ENCODE measurements at regions not wholly inside any gene's neighbourhood (a gene's known extent, or its start where the extent isn't known, plus 50 kb on each side); places are given as distances from the start of the nearest gene placed in this dataset.

GRCh38 chr5:74233571-74233970 is 407.0 kb downstream of the ENC1 start:
- DNase-seq (ENCODE audit: low spot score, unreplicated experiment) = no peak
- no peak overlapping the region for H3K27ac Mint-ChIP-seq
- H3K4me3 Mint-ChIP-seq (ENCODE audit: low read depth) = no peak overlapping the region
- H3K9me3 Mint-ChIP-seq (ENCODE audit: low read depth) = no peaks in the 10 kb centered on the region
- no peaks in the 10 kb centered on the region for H3K36me3 Mint-ChIP-seq (ENCODE audit: insufficient read depth)
- TF ChIP-seq, protein P1, sequence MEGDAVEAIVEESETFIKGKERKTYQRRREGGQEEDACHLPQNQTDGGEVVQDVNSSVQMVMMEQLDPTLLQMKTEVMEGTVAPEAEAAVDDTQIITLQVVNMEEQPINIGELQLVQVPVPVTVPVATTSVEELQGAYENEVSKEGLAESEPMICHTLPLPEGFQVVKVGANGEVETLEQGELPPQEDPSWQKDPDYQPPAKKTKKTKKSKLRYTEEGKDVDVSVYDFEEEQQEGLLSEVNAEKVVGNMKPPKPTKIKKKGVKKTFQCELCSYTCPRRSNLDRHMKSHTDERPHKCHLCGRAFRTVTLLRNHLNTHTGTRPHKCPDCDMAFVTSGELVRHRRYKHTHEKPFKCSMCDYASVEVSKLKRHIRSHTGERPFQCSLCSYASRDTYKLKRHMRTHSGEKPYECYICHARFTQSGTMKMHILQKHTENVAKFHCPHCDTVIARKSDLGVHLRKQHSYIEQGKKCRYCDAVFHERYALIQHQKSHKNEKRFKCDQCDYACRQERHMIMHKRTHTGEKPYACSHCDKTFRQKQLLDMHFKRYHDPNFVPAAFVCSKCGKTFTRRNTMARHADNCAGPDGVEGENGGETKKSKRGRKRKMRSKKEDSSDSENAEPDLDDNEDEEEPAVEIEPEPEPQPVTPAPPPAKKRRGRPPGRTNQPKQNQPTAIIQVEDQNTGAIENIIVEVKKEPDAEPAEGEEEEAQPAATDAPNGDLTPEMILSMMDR (IDR thresholded peaks at IDR 0.05; ENCODE audit: unreplicated experiment) = no peak
- H3K4me1 Mint-ChIP-seq (ENCODE audit: low read depth) = no peaks in the 10 kb centered on the region
- peaks cover 5% of the 10 kb centered on the region for H3K27me3 Mint-ChIP-seq

- Mint-ChIP-seq H3K4me1 (ENCODE audit: low read depth) (no peaks in the 10 kb centered on the region), H3K27me3 (peaks cover 5% of the 10 kb centered on the region), H3K36me3 (ENCODE audit: insufficient read depth) (no peaks in the 10 kb centered on the region), H3K4me3 (ENCODE audit: low read depth) (no peak overlapping the region), H3K9me3 (ENCODE audit: low read depth) (no peaks in the 10 kb centered on the region), H3K27ac (no peak overlapping the region)
- TF ChIP-seq, protein P1 (IDR thresholded peaks at IDR 0.05; ENCODE audit: unreplicated experiment) = no peak
- DNase-seq (ENCODE audit: low spot score, unreplicated experiment) = no peak
These were observed 407.4 kb downstream of the ENC1 start for GRCh38 chr5:74233091-74233490.

DNA sequence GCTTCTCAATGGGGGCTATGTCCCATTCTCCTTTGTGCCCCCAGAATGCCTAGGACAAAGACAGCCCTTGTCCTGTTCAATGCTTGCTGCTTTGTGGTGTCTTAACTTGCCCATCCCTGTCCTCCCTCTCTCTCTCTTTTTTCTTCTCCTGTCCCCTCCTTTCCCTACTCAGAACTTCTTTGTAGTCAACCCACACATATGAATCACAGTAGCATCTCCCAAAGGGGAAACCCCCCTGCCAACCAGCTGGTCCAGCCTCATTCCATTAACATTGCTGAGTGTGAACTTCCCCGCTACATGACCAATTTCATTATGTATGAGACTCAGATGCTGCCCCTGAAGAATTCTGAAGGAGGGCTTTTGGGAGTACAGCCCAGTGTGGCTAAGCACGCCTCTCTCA is 408.3 kb downstream of the ENC1 start:
- TF ChIP-seq, protein P1 (IDR thresholded peaks at IDR 0.05; ENCODE audit: unreplicated experiment) = no peak
- Mint-ChIP-seq H3K27me3 (peaks cover 4% of the 10 kb centered on the region), H3K9me3 (ENCODE audit: low read depth) (no peaks in the 10 kb centered on the region), H3K36me3 (ENCODE audit: insufficient read depth) (no peaks in the 10 kb centered on the region), H3K27ac (no peak overlapping the region), H3K4me1 (ENCODE audit: low read depth) (no peaks in the 10 kb centered on the region), H3K4me3 (ENCODE audit: low read depth) (no peak overlapping the region)
- DNase-seq (ENCODE audit: low spot score, unreplicated experiment) = no peak

- Mint-ChIP-seq H3K27ac (no peak overlapping the region), H3K27me3 (peaks cover 2% of the 10 kb centered on the region), H3K4me3 (ENCODE audit: low read depth) (no peak overlapping the region), H3K4me1 (ENCODE audit: low read depth) (no peaks in the 10 kb centered on the region), H3K9me3 (ENCODE audit: low read depth) (no peaks in the 10 kb centered on the region), H3K36me3 (ENCODE audit: insufficient read depth) (no peaks in the 10 kb centered on the region)
- DNase-seq (ENCODE audit: low spot score, unreplicated experiment) = no peak
- TF ChIP-seq, protein P1 (IDR thresholded peaks at IDR 0.05; ENCODE audit: unreplicated experiment) = no peak
These were observed 408.8 kb downstream of the ENC1 start for GRCh38 chr5:74231697-74232096.

DNA sequence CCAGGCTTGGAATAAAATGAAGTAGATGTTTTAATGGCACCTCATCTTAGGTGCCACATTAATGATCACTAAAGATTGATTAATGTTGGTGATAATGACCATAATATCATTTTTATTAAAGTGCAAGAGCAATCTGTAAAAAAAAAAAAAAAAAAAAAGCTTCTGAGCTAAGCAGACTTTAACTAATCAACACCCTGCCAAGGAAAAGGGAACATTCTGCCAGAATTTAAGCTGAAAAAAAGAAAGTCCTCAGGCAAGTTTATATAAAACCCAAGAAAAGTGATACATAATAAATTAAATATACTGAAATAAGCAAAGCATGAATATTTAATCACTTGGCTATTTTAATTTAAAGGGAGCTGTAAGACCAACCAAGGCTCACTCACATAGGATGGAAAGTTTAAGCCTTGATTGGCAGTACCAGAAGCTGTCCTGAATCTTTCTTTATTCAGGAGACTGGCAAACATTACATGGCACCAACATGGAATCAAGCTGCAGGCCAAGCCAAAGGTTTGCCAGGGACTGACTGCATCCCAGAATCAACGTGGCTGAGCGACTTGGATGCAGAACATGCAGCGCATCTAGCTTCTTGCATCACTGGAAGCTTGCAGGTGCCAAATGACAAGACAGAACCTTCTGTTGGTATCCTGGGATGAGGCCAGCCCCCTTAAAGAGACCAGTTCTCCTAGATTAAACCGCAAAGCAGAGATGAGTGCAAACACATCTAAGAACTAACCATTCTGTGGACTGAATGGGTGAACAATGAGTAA is 413.6 kb downstream of the ENC1 start:
- H3K4me1 Mint-ChIP-seq (ENCODE audit: low read depth) = no peaks in the 10 kb centered on the region
- H3K9me3 Mint-ChIP-seq (ENCODE audit: low read depth) = peaks cover 10% of the 10 kb centered on the region
- H3K27me3 Mint-ChIP-seq = peaks cover 10% of the 10 kb centered on the region
- peaks cover 4% of the 10 kb centered on the region for H3K36me3 Mint-ChIP-seq (ENCODE audit: insufficient read depth)
- DNase-seq (ENCODE audit: low spot score, unreplicated experiment) = no peak
- H3K4me3 Mint-ChIP-seq (ENCODE audit: low read depth) = no peak overlapping the region
- H3K27ac Mint-ChIP-seq = no peak overlapping the region
- TF ChIP-seq, protein P1 (IDR thresholded peaks at IDR 0.05; ENCODE audit: unreplicated experiment) = no peak
